IPS-18a (cell line): ENCODE measurements at regions not wholly inside any gene's neighbourhood (a gene's known extent, or its start where the extent isn't known, plus 50 kb on each side); places are given as distances from the start of the nearest gene placed in this dataset.
"Not testable (repeated sequence)": the region's sequence is repeated elsewhere in the genome, so short reads cannot be mapped to it uniquely, and the experiment has no call there.

Experiments used
- H3K27ac ChIP-seq: one replicate; pipeline ENCODE4 v1.5.1; 2013; ENCODE audit warnings: low read length
- H3K27me3 ChIP-seq: one replicate; pipeline ENCODE4 v1.6.1; 2013; ENCODE audit warnings: mild to moderate bottlenecking, low read length; ENCODE audit not compliant: control insufficient read depth, insufficient read depth
- H3K36me3 ChIP-seq: one replicate; pipeline ENCODE4 v1.6.1; 2013; ENCODE audit warnings: low read depth, low read length; ENCODE audit not compliant: control insufficient read depth
- H3K4me1 ChIP-seq: one replicate; pipeline ENCODE4 v1.6.1; 2013; ENCODE audit warnings: low read depth, low read length; ENCODE audit not compliant: control insufficient read depth
- H3K4me3 ChIP-seq: one replicate; pipeline ENCODE4 v1.5.1; 2013; ENCODE audit warnings: low read length
- H3K9ac ChIP-seq: one replicate; pipeline ENCODE4 v1.6.1; 2013; ENCODE audit warnings: mild to moderate bottlenecking, low read length, moderate library complexity
- H3K9me3 ChIP-seq: one replicate; pipeline ENCODE4 v1.6.1; 2013; ENCODE audit warnings: low read depth, low read length; ENCODE audit not compliant: control insufficient read depth

DNA sequence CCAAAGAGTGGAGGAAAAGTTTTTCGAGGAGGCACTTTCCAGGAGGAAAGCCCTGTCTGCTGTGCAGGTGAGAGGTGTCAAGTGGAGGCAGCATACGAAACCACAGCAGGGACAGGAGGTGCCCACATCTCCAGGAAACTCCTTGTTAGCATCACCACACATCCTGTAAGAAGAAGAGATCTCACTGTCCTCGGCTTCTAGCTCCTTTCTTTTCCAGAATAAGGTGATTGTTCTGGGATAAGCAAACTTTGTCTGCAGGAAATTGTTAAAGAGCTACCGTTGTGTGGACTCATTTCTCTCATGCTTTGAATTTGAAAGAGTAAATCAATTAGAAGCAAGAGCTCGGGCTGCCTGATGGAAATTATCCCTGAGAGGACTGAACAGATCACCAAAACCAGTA, 269.4 kb downstream of the CXCL12 start:
- no peaks in the 10 kb centered on the region for H3K4me1 ChIP-seq
- H3K36me3 ChIP-seq: no peaks in the 10 kb centered on the region
- H3K27ac ChIP-seq: no peak overlapping the region
- no peaks in the 10 kb centered on the region for H3K9me3 ChIP-seq
- no peak overlapping the region for H3K9ac ChIP-seq
- H3K27me3 ChIP-seq: no peaks in the 10 kb centered on the region
- H3K4me3 ChIP-seq: no peak overlapping the region

DNA sequence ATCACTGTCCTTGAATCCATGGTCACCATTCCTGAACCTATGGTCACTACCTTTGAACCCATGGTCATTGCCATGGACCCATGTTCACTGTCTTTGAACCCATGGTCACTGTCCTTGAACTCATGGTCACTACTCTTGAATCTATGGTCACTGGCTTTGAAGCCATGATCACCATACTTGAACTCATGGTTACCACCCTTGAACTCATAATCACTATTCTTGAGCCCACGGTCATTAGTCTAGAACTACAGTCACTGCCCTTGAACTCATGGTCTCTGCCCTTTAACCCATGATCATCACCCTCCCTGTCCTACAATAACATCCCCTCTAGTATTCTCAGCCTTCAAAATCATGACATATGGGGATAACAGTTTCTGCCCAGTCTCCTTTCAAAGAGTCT, 270.5 kb downstream of the CXCL12 start:
- no peaks in the 10 kb centered on the region for H3K9me3 ChIP-seq
- no peak overlapping the region for H3K9ac ChIP-seq
- no peak overlapping the region for H3K27ac ChIP-seq
- no peaks in the 10 kb centered on the region for H3K36me3 ChIP-seq
- H3K4me3 ChIP-seq: no peak overlapping the region
- H3K27me3 ChIP-seq: no peaks in the 10 kb centered on the region
- no peaks in the 10 kb centered on the region for H3K4me1 ChIP-seq

DNA sequence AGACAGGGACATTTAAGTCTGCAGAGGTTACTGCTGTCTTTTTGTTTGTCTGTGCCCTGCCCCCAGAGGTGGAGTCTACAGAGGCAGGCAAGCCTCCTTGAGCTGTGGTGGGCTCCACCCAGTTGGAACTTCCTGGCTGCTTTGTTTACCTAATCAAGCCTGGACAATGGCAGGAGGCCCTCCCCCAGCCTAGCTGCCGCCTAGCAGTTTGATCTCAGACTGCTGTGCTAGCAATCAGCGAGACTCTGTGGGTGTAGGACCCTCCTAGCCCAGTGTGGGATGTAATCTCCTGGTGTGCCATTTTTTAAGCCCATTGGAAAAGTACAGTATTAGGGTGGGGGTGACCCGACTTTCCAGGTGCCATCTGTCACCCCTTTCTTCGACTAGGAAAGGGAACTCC, 272.6 kb downstream of the CXCL12 start:
- H3K4me1 ChIP-seq, H3K9me3 ChIP-seq, H3K36me3 ChIP-seq, H3K4me3 ChIP-seq, H3K9ac ChIP-seq, H3K27me3 ChIP-seq, H3K27ac ChIP-seq: not testable (repeated sequence)

DNA sequence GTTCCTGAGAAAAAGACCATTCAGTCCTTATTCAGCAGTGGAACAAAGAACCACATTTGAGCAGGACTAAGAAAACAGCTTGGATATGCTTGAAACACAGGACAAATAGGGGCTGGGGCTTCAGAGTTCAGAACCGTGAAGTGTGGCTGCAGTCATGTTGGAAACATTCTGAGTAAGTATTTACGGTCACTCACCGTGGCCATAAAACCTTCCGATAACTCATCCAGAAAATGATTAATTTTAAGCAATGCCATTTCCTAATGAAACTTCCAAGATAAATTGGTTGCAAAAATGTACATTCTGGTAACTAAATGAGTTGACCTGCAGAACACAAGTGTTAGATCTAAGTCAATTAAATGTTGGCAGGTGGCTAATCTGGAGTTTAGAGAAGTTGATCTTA, 279.2 kb downstream of the CXCL12 start:
- Histone ChIP-seq H3K27me3 (no peaks in the 10 kb centered on the region), H3K4me1 (peaks cover 10% of the 10 kb centered on the region), H3K9ac (no peak overlapping the region), H3K36me3 (no peaks in the 10 kb centered on the region), H3K4me3 (no peak overlapping the region), H3K9me3 (no peaks in the 10 kb centered on the region), H3K27ac (no peak overlapping the region)

DNA sequence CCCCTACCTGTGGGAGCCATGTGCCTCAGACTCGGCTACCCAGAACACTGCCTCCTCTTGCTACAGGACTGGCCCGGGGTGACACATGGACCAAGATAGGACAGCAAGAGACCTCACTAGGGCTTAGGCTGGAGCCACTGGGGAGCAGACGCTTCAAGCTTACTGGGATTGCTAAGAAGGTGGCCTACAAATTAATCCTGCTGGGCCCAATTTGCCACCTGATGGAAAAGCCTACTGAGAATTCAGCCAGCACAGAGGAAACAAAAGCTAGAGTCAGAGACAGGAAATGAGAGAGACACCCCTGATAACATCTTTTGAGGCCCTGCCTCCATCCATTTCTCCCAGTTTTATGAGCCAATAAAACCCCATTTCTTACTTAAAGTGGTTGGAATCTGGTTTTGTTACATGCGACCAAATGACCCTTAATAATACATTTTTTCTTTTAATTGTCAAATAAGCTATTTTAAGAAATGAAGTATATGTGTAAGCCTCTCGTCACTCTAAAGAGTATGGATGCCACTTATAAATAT, 282.1 kb downstream of the CXCL12 start:
- Histone ChIP-seq H3K4me3 (no peak overlapping the region), H3K27me3 (no peaks in the 10 kb centered on the region), H3K4me1 (peaks cover 10% of the 10 kb centered on the region), H3K9me3 (no peaks in the 10 kb centered on the region), H3K36me3 (no peaks in the 10 kb centered on the region), H3K9ac (no peak overlapping the region), H3K27ac (no peak overlapping the region)

DNA sequence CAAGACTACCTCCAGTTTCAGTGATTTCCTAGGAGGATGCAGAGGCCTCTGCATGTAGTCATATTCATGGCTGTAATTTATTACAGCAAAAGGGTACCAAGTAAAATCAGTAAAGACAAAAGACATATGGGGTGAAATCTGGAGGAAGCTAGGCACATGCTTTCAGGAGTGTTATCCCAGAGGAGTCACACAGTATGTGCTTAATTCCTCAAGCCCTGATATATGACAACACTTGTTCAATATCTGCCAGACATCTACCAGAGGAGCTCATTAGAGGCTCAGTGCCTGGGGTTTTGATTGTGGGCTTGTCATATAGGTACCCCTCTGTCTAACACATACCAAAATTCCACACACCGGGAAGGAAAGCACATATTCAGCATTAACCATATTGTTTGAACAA, 283.8 kb downstream of the CXCL12 start:
- no peak overlapping the region for H3K4me3 ChIP-seq
- no peaks in the 10 kb centered on the region for H3K27me3 ChIP-seq
- H3K9ac ChIP-seq: no peak overlapping the region
- H3K27ac ChIP-seq: no peak overlapping the region
- H3K9me3 ChIP-seq: peaks cover 3% of the 10 kb centered on the region
- peaks cover 10% of the 10 kb centered on the region for H3K4me1 ChIP-seq
- H3K36me3 ChIP-seq: no peaks in the 10 kb centered on the region

DNA sequence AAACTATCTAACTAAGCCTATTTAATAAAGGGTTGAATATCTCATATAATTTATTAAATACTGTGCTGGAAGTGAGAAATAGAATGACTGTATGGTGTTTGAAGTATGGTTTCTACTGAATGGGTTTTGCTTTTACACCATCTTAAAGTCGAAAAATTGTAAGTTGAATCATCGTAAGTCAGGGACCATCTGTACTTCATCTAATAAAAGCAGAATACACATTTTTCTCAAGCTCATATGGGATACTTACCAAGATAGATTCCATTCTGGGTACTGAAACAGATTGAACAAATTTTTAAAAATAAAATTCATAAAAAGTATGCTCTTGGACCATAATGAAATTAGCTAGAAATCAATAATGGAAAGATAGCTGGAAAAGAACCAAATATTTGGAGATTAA, 285.4 kb downstream of the CXCL12 start:
- Histone ChIP-seq H3K9me3 (peaks cover 3% of the 10 kb centered on the region), H3K27me3 (no peaks in the 10 kb centered on the region), H3K9ac (no peak overlapping the region), H3K36me3 (no peaks in the 10 kb centered on the region), H3K4me1 (peaks cover 10% of the 10 kb centered on the region), H3K27ac (no peak overlapping the region), H3K4me3 (no peak overlapping the region)

DNA sequence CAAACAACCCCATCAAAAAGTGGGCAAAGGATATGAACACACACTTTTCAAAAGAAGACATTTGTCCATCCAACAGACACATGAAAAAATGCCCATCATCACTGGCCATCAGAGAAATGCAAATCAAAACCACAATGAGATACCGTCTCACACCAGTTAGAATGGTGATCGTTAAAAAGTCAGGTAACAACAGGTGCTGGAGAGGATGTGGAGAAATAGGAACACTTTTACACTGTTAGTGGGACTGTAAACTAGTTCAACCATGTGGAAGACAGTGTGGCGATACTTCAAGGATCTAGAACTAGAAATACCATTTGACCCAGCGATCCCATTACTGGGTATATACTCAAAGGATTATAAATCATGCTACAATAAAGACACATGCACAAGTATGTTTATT, 288.7 kb downstream of the CXCL12 start:
- not testable (repeated sequence) for H3K9ac ChIP-seq, H3K4me1 ChIP-seq, H3K27ac ChIP-seq, H3K9me3 ChIP-seq, H3K4me3 ChIP-seq, H3K36me3 ChIP-seq, H3K27me3 ChIP-seq

DNA sequence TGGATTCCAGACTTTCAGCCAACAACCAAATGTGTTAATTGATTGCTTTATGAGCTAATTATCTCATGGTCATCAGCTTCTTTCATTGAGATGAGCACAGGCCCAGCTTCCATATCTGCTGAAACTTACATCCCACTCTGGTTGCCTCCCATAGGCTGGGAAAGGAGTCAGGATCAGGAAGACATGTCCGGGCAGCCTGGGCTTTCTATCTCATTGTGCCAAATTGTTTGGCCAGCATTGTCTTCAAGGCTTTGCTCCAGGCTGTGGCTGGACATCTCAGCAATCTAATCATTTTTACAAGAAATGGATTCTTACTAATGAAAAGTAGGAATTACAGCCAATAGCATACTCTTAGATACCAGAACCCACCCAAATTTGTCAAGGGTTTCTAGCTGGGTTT, 295.2 kb downstream of the CXCL12 start:
- Histone ChIP-seq H3K27me3 (no peaks in the 10 kb centered on the region), H3K9ac (no peak overlapping the region), H3K9me3 (peaks cover 5% of the 10 kb centered on the region), H3K4me1 (peaks cover 5% of the 10 kb centered on the region), H3K36me3 (no peaks in the 10 kb centered on the region), H3K4me3 (no peak overlapping the region), H3K27ac (no peak overlapping the region)

DNA sequence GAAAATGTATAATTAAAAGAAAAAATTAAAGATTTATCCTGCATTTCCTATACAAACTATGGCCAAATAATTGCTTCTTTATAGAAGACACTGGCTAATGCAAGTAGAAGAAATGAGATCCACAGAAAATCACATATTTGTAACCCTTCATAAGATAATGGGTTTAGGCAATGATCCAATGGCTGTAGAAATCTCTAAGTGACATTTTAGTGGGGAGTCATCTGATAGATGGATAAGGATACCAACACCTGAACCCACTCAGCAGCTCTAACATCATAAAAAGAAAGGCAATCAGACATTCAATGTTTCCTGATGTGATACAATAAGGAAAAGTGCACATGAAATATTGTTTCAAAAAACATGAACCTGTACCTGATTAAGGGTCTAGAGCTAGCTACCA, 297.5 kb downstream of the CXCL12 start:
- no peak overlapping the region for H3K4me3 ChIP-seq
- no peak overlapping the region for H3K27ac ChIP-seq
- H3K36me3 ChIP-seq: no peaks in the 10 kb centered on the region
- H3K9me3 ChIP-seq: peaks cover 5% of the 10 kb centered on the region
- H3K9ac ChIP-seq: no peak overlapping the region
- peaks cover 9% of the 10 kb centered on the region for H3K4me1 ChIP-seq
- H3K27me3 ChIP-seq: no peaks in the 10 kb centered on the region

DNA sequence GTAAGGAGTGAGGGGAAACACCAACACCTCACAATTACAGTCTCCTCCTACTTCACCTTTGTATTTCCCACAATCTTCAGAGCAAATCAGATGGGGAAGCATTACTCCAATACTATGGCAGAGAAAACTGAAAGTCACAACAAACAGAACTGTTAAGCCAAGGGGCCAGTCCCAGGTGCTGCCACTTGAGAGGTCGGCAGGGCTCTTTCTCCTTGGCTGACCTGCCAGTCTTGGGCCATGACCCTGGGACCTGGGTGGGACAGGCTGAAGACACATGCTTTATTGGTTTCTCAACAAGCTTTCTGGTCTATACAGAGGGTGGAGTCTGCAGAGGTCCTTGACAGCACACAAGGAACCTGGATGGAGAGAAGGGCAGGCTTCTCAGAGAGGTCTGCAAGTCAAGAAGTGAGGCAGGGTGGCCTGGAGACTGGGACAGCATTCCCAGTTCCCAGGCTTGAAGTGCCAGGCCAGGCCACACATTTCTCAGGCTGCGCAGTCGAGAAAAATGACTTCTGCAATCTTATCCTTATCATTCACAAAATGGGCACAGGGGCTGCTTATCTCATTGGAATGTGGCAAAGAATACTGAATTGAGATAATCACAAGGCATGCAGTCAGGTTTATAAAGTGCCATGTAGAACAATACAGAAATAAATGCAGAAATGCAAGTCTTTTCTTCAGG, 301.0 kb downstream of the CXCL12 start:
- H3K9me3 ChIP-seq: no peaks in the 10 kb centered on the region
- H3K4me3 ChIP-seq: no peak overlapping the region
- no peaks in the 10 kb centered on the region for H3K36me3 ChIP-seq
- no peaks in the 10 kb centered on the region for H3K27me3 ChIP-seq
- H3K27ac ChIP-seq: no peak overlapping the region
- peaks cover 9% of the 10 kb centered on the region for H3K4me1 ChIP-seq
- H3K9ac ChIP-seq: no peak overlapping the region

DNA sequence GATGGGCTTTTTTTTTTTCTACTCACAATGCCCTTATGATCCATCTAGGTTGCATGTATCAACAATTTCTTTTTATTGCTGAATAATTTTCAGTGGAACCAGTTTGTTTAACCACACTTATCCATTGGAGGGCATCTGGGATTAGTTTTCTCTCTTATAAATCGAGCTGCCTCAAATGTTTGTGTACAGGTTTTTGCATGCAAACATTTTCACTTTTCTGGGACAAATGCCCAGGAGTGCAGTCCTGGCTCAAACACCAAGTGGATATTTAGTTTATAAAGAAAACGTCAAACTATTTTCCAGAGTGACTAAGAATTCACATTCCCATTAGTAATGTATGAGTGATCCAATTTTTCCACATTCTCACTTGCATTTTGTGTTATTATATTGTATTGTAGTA, 313.4 kb downstream of the CXCL12 start:
- no peak overlapping the region for H3K4me3 ChIP-seq
- no peaks in the 10 kb centered on the region for H3K4me1 ChIP-seq
- H3K36me3 ChIP-seq: no peaks in the 10 kb centered on the region
- no peaks in the 10 kb centered on the region for H3K27me3 ChIP-seq
- H3K27ac ChIP-seq: no peak overlapping the region
- H3K9me3 ChIP-seq: no peaks in the 10 kb centered on the region
- no peak overlapping the region for H3K9ac ChIP-seq
